ENCODE measurements at regions not wholly inside any gene's neighbourhood (a gene's known extent, or its start where the extent isn't known, plus 50 kb on each side); places are given as distances from the start of the nearest gene placed in this dataset.

Small RNA genes lying in the stretch of these regions (small RNA-seq; reads per million reads assigned to genes)
- gene HSPE1P19 (ENCODE audit: insufficient read depth in 2 of 3, insufficient read length in 3 of 3, low read depth in 2 of 3, low replicate concordance in 1 of 3) (0 reads per million in 3 experiments), gene RF00012 (ENCODE audit: insufficient read depth in 2 of 3, insufficient read length in 3 of 3, low read depth in 2 of 3, low replicate concordance in 1 of 3) (0 reads per million in 3 experiments), gene RNU6-712P (ENCODE audit: insufficient read depth in 2 of 3, insufficient read length in 3 of 3, low read depth in 2 of 3, low replicate concordance in 1 of 3) (0 reads per million in 3 experiments)

Measured in HepG2 (cell line).